H1 (cell line): ENCODE measurements at regions not wholly inside any gene's neighbourhood (a gene's known extent, or its start where the extent isn't known, plus 50 kb on each side); places are given as distances from the start of the nearest gene placed in this dataset.

Experiments
- CTCF ChIA-PET: fragments of 300-600 bp; sonication (Branson Sonifier 250); formaldehyde crosslinking; loops from one replicate; lab custom pipeline; 2021; ENCODE audit not compliant: partially characterized antibody; lab: Charles Lee
- POLR2A ChIA-PET: fragments of 300-600 bp; sonication (Branson Sonifier 250); formaldehyde crosslinking; loops from one replicate; lab custom pipeline; 2021; ENCODE audit warnings: inconsistent platforms; ENCODE audit not compliant: partially characterized antibody; lab: Charles Lee
- DNase-seq, 2 experiments: peaks; one replicate each; pipeline versions ENCODE4 v3.0.0 to v3.0.0-alpha.2; 2010 to 2022; ENCODE audit warnings: low spot score in 2 of 2, low read depth in 1 of 2, mixed read lengths in 1 of 2
- FAIRE-seq: peaks from 2 replicates; lab custom pipeline; 2011; peaks lifted over from hg19 to GRCh38; lab: Jason Lieb, UNC
- H2AFZ ChIP-seq: 2 replicates; pipeline ENCODE4 v1.8.1; 2012; ENCODE audit warnings: low read length, inconsistent platforms
- H2AK5ac ChIP-seq: 2 replicates; pipeline ENCODE4 v1.6.1; 2013; ENCODE audit warnings: low read depth, low read length
- H2BK120ac ChIP-seq: replicated peaks from 2 replicates; pipeline ENCODE3; 2013; ENCODE audit warnings: low read depth, low read length, inconsistent platforms
- H2BK12ac ChIP-seq: 2 replicates; pipeline ENCODE4 v1.6.1; 2013; ENCODE audit warnings: low read depth, low read length
- H2BK15ac ChIP-seq: 2 replicates; pipeline ENCODE4 v1.6.1; 2013; ENCODE audit warnings: low read length
- H2BK20ac ChIP-seq: 2 replicates; pipeline ENCODE4 v1.6.1; 2013; ENCODE audit warnings: low read length
- H2BK5ac ChIP-seq: 2 replicates; pipeline ENCODE4 v1.6.1; 2013; ENCODE audit warnings: low read depth, low read length
- H3K14ac ChIP-seq: 2 replicates; pipeline ENCODE4 v1.6.1; 2013; ENCODE audit warnings: inconsistent platforms; ENCODE audit not compliant: insufficient read length
- H3K18ac ChIP-seq: 2 replicates; pipeline ENCODE4 v1.6.1; 2013; ENCODE audit warnings: low read length; ENCODE audit errors: extremely low read depth
- H3K23ac ChIP-seq: 2 replicates; pipeline ENCODE4 v1.6.1; 2013; ENCODE audit warnings: inconsistent platforms; ENCODE audit not compliant: insufficient read length
- H3K23me2 ChIP-seq: 2 replicates; pipeline ENCODE4 v1.6.1; 2013; ENCODE audit warnings: low read depth, low read length
- H3K27ac ChIP-seq: 2 replicates; pipeline ENCODE4 v1.6.1; 2011; ENCODE audit warnings: low read depth, low read length, inconsistent platforms
- H3K27me3 ChIP-seq, 4 experiments: replicated peaks in 1 of 4; 1 replicate in 1 of 4; 2 replicates in 3 of 4; pipeline versions ENCODE4 v1.6.1 to v1.8.1; 2011 to 2013; ENCODE audit warnings: low read length in 3 of 4, mild to moderate bottlenecking in 3 of 4, inconsistent platforms in 2 of 4, mixed read lengths in 2 of 4, moderate library complexity in 1 of 4; ENCODE audit not compliant: control insufficient read depth in 3 of 4, insufficient read depth in 3 of 4; ENCODE audit errors: extremely low read depth in 1 of 4
- H3K36me3 ChIP-seq, 4 experiments: 2 replicates each; pipeline versions ENCODE4 v1.6.1 to v1.8.1; 2011 to 2013; ENCODE audit warnings: mild to moderate bottlenecking in 4 of 4, low read length in 3 of 4, moderate library complexity in 2 of 4, control low read depth in 1 of 4, inconsistent platforms in 1 of 4; ENCODE audit not compliant: insufficient read depth in 4 of 4, control insufficient read depth in 2 of 4
- H3K4ac ChIP-seq: replicated peaks from 2 replicates; pipeline ENCODE3; 2013; ENCODE audit warnings: low read length, low read depth, mixed read lengths, inconsistent platforms; ENCODE audit not compliant: insufficient read length
- H3K4me1 ChIP-seq, 4 experiments: replicated peaks in 1 of 4; 1 replicate in 1 of 4; 2 replicates in 3 of 4; pipeline versions ENCODE4 v1.6.1 to v1.8.1; 2011 to 2013; ENCODE audit warnings: low read length in 3 of 4, inconsistent platforms in 2 of 4, mixed read lengths in 1 of 4; ENCODE audit not compliant: insufficient read depth in 4 of 4, control insufficient read depth in 3 of 4
- H3K4me2 ChIP-seq, 2 experiments: 2 replicates each; pipeline versions ENCODE4 v1.6.1 to v1.8.1; 2011 to 2013; ENCODE audit warnings: low read depth in 2 of 2, low read length in 2 of 2, control low read depth in 1 of 2, inconsistent platforms in 1 of 2, mild to moderate bottlenecking in 1 of 2; ENCODE audit not compliant: insufficient read depth in 1 of 2
- H3K4me3 ChIP-seq, 4 experiments: fragments of 200-600, 300-600 bp in 1 of 4; sonication (generic), shearing (Covaris generic), sonication (Bioruptor Twin) in 1 of 4; 2 replicates each; pipeline versions ENCODE4 v1.5.1 to v1.8.1; 2011 to 2016; ENCODE audit warnings: low read length in 4 of 4, low read depth in 3 of 4, control low read depth in 2 of 4, inconsistent platforms in 2 of 4, mild to moderate bottlenecking in 2 of 4, mixed read lengths in 1 of 4, moderate library complexity in 1 of 4; ENCODE audit not compliant: insufficient read depth in 2 of 4; ENCODE audit errors: extremely low read depth in 1 of 4
- H3K56ac ChIP-seq: replicated peaks from 2 replicates; pipeline ENCODE3; 2013; ENCODE audit warnings: low read depth, mild to moderate bottlenecking, mixed read lengths, low read length, inconsistent platforms; ENCODE audit not compliant: insufficient read length
- H3K79me1 ChIP-seq: 2 replicates; pipeline ENCODE4 v1.6.1; 2013; ENCODE audit warnings: low read depth, low read length, control low read depth
- H3K79me2 ChIP-seq, 2 experiments: 2 replicates each; pipeline versions ENCODE4 v1.6.1 to v1.8.1; 2012 to 2013; ENCODE audit warnings: low read length in 2 of 2, mild to moderate bottlenecking in 2 of 2, inconsistent platforms in 1 of 2; ENCODE audit not compliant: insufficient read depth in 2 of 2, control insufficient read depth in 1 of 2
- H3K9ac ChIP-seq, 4 experiments: replicated peaks in 1 of 4; 1 replicate in 1 of 4; 2 replicates in 3 of 4; pipeline versions ENCODE4 v1.6.1 to v1.8.1; 2011 to 2013; ENCODE audit warnings: low read depth in 3 of 4, low read length in 3 of 4, control low read depth in 2 of 4, mild to moderate bottlenecking in 2 of 4, moderate library complexity in 2 of 4, inconsistent platforms in 1 of 4; ENCODE audit errors: extremely low read depth in 1 of 4
- H3K9me3 ChIP-seq, 2 experiments: 2 replicates each; pipeline versions ENCODE4 v1.6.1 to v1.8.1; 2012 to 2013; ENCODE audit warnings: mild to moderate bottlenecking in 2 of 2, moderate library complexity in 2 of 2, control low read depth in 1 of 2, inconsistent platforms in 1 of 2, low read depth in 1 of 2, low read length in 1 of 2, mixed read lengths in 1 of 2; ENCODE audit not compliant: insufficient read depth in 2 of 2
- H4K20me1 ChIP-seq, 2 experiments: replicated peaks in 1 of 2; 2 replicates each; pipeline versions ENCODE3 to v1.8.1; 2011 to 2013; ENCODE audit warnings: inconsistent platforms in 2 of 2, low read length in 2 of 2, mild to moderate bottlenecking in 1 of 2; ENCODE audit not compliant: insufficient read depth in 2 of 2, control insufficient read depth in 1 of 2
- H4K5ac ChIP-seq: 2 replicates; pipeline ENCODE4 v1.6.1; 2013; ENCODE audit warnings: low read length, low read depth, mixed read lengths, inconsistent platforms; ENCODE audit not compliant: insufficient read length
- H4K8ac ChIP-seq: 2 replicates; pipeline ENCODE4 v1.8.0; 2013; ENCODE audit warnings: mild to moderate bottlenecking, moderate library complexity, low read length, inconsistent platforms; ENCODE audit not compliant: insufficient read depth; ENCODE audit errors: extremely low read depth
- H4K91ac ChIP-seq: replicated peaks from 2 replicates; pipeline ENCODE3; 2013; ENCODE audit warnings: low read length, mixed read lengths, inconsistent platforms; ENCODE audit not compliant: insufficient read length
- KDM4A ChIP-seq: IDR thresholded peaks from one replicate; pipeline ENCODE4 v1.7.1; 2012; ENCODE audit warnings: low read depth, mild to moderate bottlenecking, moderate library complexity, low read length, inconsistent platforms; ENCODE audit not compliant: severe bottlenecking
- WGBS, 2 experiments: shearing (Covaris generic) in 1 of 2; methylation state at CpG; one replicate each; pipeline versions ENCODE4 v1.1.6 to v1.1.7; 2013 to 2015; ENCODE audit warnings: low lambda C conversion rate in 2 of 2, mixed read lengths in 2 of 2, inconsistent platforms in 1 of 2, low coverage in 1 of 2, missing lambda C conversion rate in 1 of 2; ENCODE audit not compliant: insufficient replicate concordance in 2 of 2, insufficient coverage in 1 of 2, insufficient read length in 1 of 2; ENCODE audit errors: extremely low coverage in 1 of 2, missing lambda C conversion rate in 1 of 2; 5-methylcytosine and 5-hydroxymethylcytosine counted together

DNA sequence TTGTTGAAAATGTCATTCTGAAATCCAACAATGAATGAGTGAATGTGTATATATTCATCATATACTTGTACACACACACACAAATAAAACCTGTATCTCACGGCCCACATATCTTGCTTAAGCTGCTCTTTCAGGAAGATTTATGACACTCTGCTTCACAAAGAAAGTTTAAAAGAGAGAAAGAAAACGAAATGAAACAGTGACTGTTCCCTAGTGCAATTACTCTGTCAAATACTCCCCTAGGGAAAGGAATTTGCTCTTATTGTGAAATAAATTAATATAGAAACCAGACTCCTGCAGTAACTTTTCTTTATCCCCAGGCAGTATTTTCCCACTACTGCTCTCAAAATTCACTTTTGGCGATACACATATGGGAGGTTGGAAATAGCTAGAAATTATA, 329.1 kb downstream of the VPS13C start:
- DNase-seq (no peak), FAIRE-seq (no peak)
- H4K8ac ChIP-seq, result no peak overlapping the region
- H3K18ac ChIP-seq, result no peak overlapping the region
- no peaks in the 10 kb centered on the region for H3K79me1 ChIP-seq
- H2AFZ ChIP-seq, result no peak overlapping the region
- no peaks in the 10 kb centered on the region for H3K36me3 ChIP-seq
- no peaks in the 10 kb centered on the region for H3K79me2 ChIP-seq
- H3K14ac ChIP-seq, result no peak overlapping the region
- no peak overlapping the region for H3K9ac ChIP-seq
- no peak overlapping the region for H3K56ac ChIP-seq
- H2BK12ac ChIP-seq, result no peak overlapping the region
- no peaks in the 10 kb centered on the region for H3K9me3 ChIP-seq
- H4K91ac ChIP-seq, result no peak overlapping the region
- H2AK5ac ChIP-seq, result no peak overlapping the region
- no peak overlapping the region for H3K27ac ChIP-seq
- H3K4ac ChIP-seq, result no peak overlapping the region
- H2BK15ac ChIP-seq, result no peak overlapping the region
- no peak overlapping the region for H2BK5ac ChIP-seq
- no peaks in the 10 kb centered on the region for H3K27me3 ChIP-seq
- H4K5ac ChIP-seq, result no peak overlapping the region
- no peaks in the 10 kb centered on the region for H3K4me1 ChIP-seq
- no peak overlapping the region for H3K4me3 ChIP-seq
- no peak overlapping the region for H2BK120ac ChIP-seq
- no peaks in the 10 kb centered on the region for H4K20me1 ChIP-seq
- no peak overlapping the region for H3K23ac ChIP-seq
- peaks cover 2% of the 10 kb centered on the region; the same call in 1 of the 2 replicates for H3K23me2 ChIP-seq
- no peak overlapping the region for H3K4me2 ChIP-seq
- no peak overlapping the region for H2BK20ac ChIP-seq
- POLR2A ChIA-PET, result no interaction called here
- CTCF ChIA-PET, result interaction anchor here (1.9 kb wide), 1 partner anchor 29 kb away, joined by 5 read pairs; no protein-coding TSS in a partner anchor
- WGBS, 2 experiments, result 78% methylated on average over 3 of the region's 3 CpGs; no CpG with 5 or more reads in 1 of the 2 experiments
- no peak for TF ChIP-seq KDM4A
